SJCRH30 (cell line): ENCODE measurements at regions not wholly inside any gene's neighbourhood (a gene's known extent, or its start where the extent isn't known, plus 50 kb on each side); places are given as distances from the start of the nearest gene placed in this dataset.

Experiments used
- DNase-seq, 2 experiments: peaks; one replicate each; pipeline ENCODE4 v3.0.0-alpha.2; 2015 to 2020
- H3K27ac ChIP-seq: fragments of 250-450 bp; sonication (Bioruptor Pico); 2 replicates; pipeline ENCODE4 v1.5.1; 2020; ENCODE audit warnings: mild to moderate bottlenecking, moderate library complexity
- H3K27me3 ChIP-seq: fragments of 250-450 bp; sonication (Bioruptor Pico); 2 replicates; pipeline ENCODE4 v1.5.1; 2020; ENCODE audit warnings: mild to moderate bottlenecking, moderate library complexity
- H3K36me3 ChIP-seq: fragments of 250-450 bp; sonication (Bioruptor Pico); 2 replicates; pipeline ENCODE4 v1.5.1; 2020; ENCODE audit warnings: mild to moderate bottlenecking, moderate library complexity
- H3K4me1 ChIP-seq: fragments of 250-450 bp; sonication (Bioruptor Pico); 2 replicates; pipeline ENCODE4 v1.5.1; 2020; ENCODE audit warnings: mild to moderate bottlenecking, moderate library complexity
- H3K4me3 ChIP-seq: fragments of 250-450 bp; sonication (Bioruptor Pico); 2 replicates; pipeline ENCODE4 v1.5.1; 2020; ENCODE audit warnings: mild to moderate bottlenecking, moderate library complexity
- H3K9me3 ChIP-seq: fragments of 250-450 bp; sonication (Bioruptor Pico); replicated peaks from 2 replicates; pipeline ENCODE4 v1.5.1; 2020; ENCODE audit warnings: mild to moderate bottlenecking, moderate library complexity

GRCh38 chr2:22350621-22351020, 1034.4 kb upstream of the KLHL29 start:
- Histone ChIP-seq H3K27me3 (no peaks in the 10 kb centered on the region), H3K36me3 (no peaks in the 10 kb centered on the region), H3K4me3 (no peak overlapping the region), H3K4me1 (no peaks in the 10 kb centered on the region), H3K9me3 (no peaks in the 10 kb centered on the region), H3K27ac (no peak overlapping the region)
- no peak for DNase-seq

- no peak overlapping the region for H3K4me3 ChIP-seq
- no peaks in the 10 kb centered on the region for H3K27me3 ChIP-seq
- H3K27ac ChIP-seq, result no peak overlapping the region
- DNase-seq, result peak; percentile 55 to 81
- no peaks in the 10 kb centered on the region for H3K4me1 ChIP-seq
- no peaks in the 10 kb centered on the region for H3K9me3 ChIP-seq
- no peaks in the 10 kb centered on the region for H3K36me3 ChIP-seq
Observed at GRCh38 chr2:22355816-22356433, 1029.1 kb upstream of the KLHL29 start.

- no peaks in the 10 kb centered on the region for H3K36me3 ChIP-seq
- H3K4me3 ChIP-seq, result no peak overlapping the region
- H3K27ac ChIP-seq, result no peak overlapping the region
- H3K4me1 ChIP-seq, result no peaks in the 10 kb centered on the region
- DNase-seq, result no peak
- no peaks in the 10 kb centered on the region for H3K9me3 ChIP-seq
- 0 out of 2 replicates have a peak, but pooled peaks cover 3% of the 10 kb centered on the region for H3K27me3 ChIP-seq
Observed at GRCh38 chr2:22359071-22359672, 1025.8 kb upstream of the KLHL29 start.

- Histone ChIP-seq H3K4me3 (no peak overlapping the region), H3K36me3 (no peaks in the 10 kb centered on the region), H3K9me3 (no peaks in the 10 kb centered on the region), H3K27me3 (0 out of 2 replicates have a peak, but pooled peaks cover 3% of the 10 kb centered on the region), H3K27ac (no peak overlapping the region), H3K4me1 (no peaks in the 10 kb centered on the region)
- no peak for DNase-seq
Observed at GRCh38 chr2:22360735-22361374, 1024.1 kb upstream of the KLHL29 start.

- H3K4me1 ChIP-seq, result no peaks in the 10 kb centered on the region
- H3K27me3 ChIP-seq, result 0 out of 2 replicates have a peak, but pooled peaks cover 8% of the 10 kb centered on the region
- H3K27ac ChIP-seq, result no peak overlapping the region
- no peak overlapping the region for H3K4me3 ChIP-seq
- H3K36me3 ChIP-seq, result no peaks in the 10 kb centered on the region
- no peaks in the 10 kb centered on the region for H3K9me3 ChIP-seq
- no peak for DNase-seq
Observed at GRCh38 chr2:22361571-22361970, 1023.4 kb upstream of the KLHL29 start.

- Histone ChIP-seq H3K27ac (no peak overlapping the region), H3K27me3 (no peaks in the 10 kb centered on the region), H3K4me3 (no peak overlapping the region), H3K9me3 (no peaks in the 10 kb centered on the region), H3K4me1 (no peaks in the 10 kb centered on the region), H3K36me3 (no peaks in the 10 kb centered on the region)
- peak; percentile 15 to 39 for DNase-seq
Observed at GRCh38 chr2:22375096-22375495, 1009.9 kb upstream of the KLHL29 start.

GRCh38 chr2:22377268-22377667, 1007.7 kb upstream of the KLHL29 start:
- no peaks in the 10 kb centered on the region; the same call in 1 of the 2 replicates for H3K27me3 ChIP-seq
- H3K36me3 ChIP-seq, result no peaks in the 10 kb centered on the region
- H3K4me3 ChIP-seq, result no peak overlapping the region
- no peak overlapping the region for H3K27ac ChIP-seq
- DNase-seq, result peak in 1 of 2 experiments; percentile 9
- H3K9me3 ChIP-seq, result no peaks in the 10 kb centered on the region
- no peaks in the 10 kb centered on the region for H3K4me1 ChIP-seq

- Histone ChIP-seq H3K27ac (no peak overlapping the region), H3K27me3 (no peaks in the 10 kb centered on the region; the same call in 1 of the 2 replicates), H3K9me3 (no peaks in the 10 kb centered on the region), H3K4me3 (no peak overlapping the region), H3K4me1 (no peaks in the 10 kb centered on the region), H3K36me3 (no peaks in the 10 kb centered on the region)
- DNase-seq, result no peak
Observed at GRCh38 chr2:22382479-22383169, 1002.4 kb upstream of the KLHL29 start.

GRCh38 chr2:22397847-22398246, 987.1 kb upstream of the KLHL29 start:
- DNase-seq, result no peak
- H3K4me1 ChIP-seq, result peaks cover 3% of the 10 kb centered on the region; the same call in 1 of the 2 replicates

GRCh38 chr2:22403748-22404147, 981.2 kb upstream of the KLHL29 start:
- no peaks in the 10 kb centered on the region for H3K9me3 ChIP-seq
- no peaks in the 10 kb centered on the region for H3K36me3 ChIP-seq
- no peak for DNase-seq
- H3K4me1 ChIP-seq, result peaks cover 2% of the 10 kb centered on the region; the same call in 1 of the 2 replicates
- no peak overlapping the region for H3K4me3 ChIP-seq
- no peaks in the 10 kb centered on the region for H3K27me3 ChIP-seq
- no peak overlapping the region for H3K27ac ChIP-seq

More at GRCh38 chr2:22397847-22398246, 987.1 kb upstream of the KLHL29 start:
- H3K36me3 ChIP-seq, result no peaks in the 10 kb centered on the region
- no peaks in the 10 kb centered on the region; the same call in 1 of the 2 replicates for H3K27me3 ChIP-seq
- H3K9me3 ChIP-seq, result no peaks in the 10 kb centered on the region
- H3K27ac ChIP-seq, result no peak overlapping the region
- H3K4me3 ChIP-seq, result no peak overlapping the region

- Histone ChIP-seq H3K4me3 (no peak overlapping the region), H3K9me3 (no peaks in the 10 kb centered on the region), H3K27ac (no peak overlapping the region), H3K36me3 (no peaks in the 10 kb centered on the region), H3K27me3 (no peaks in the 10 kb centered on the region), H3K4me1 (peaks cover 2% of the 10 kb centered on the region; the same call in 1 of the 2 replicates)
- DNase-seq, result no peak
Observed at GRCh38 chr2:22406625-22407024, 978.4 kb upstream of the KLHL29 start.

GRCh38 chr2:22420076-22420475, 964.9 kb upstream of the KLHL29 start:
- H3K27me3 ChIP-seq, result no peaks in the 10 kb centered on the region
- no peaks in the 10 kb centered on the region for H3K36me3 ChIP-seq
- no peaks in the 10 kb centered on the region; the same call in 1 of the 2 replicates for H3K9me3 ChIP-seq
- no peaks in the 10 kb centered on the region for H3K4me1 ChIP-seq
- DNase-seq, result no peak
- no peak overlapping the region for H3K27ac ChIP-seq
- H3K4me3 ChIP-seq, result no peak overlapping the region

- Histone ChIP-seq H3K27ac (no peak overlapping the region), H3K36me3 (no peaks in the 10 kb centered on the region), H3K4me3 (no peak overlapping the region), H3K4me1 (no peaks in the 10 kb centered on the region), H3K27me3 (no peaks in the 10 kb centered on the region), H3K9me3 (no peaks in the 10 kb centered on the region)
- DNase-seq, result no peak
Observed at GRCh38 chr2:22442051-22442450, 942.9 kb upstream of the KLHL29 start.

- Histone ChIP-seq H3K9me3 (no peaks in the 10 kb centered on the region), H3K4me3 (no peak overlapping the region), H3K4me1 (no peaks in the 10 kb centered on the region), H3K27me3 (no peaks in the 10 kb centered on the region), H3K27ac (no peak overlapping the region), H3K36me3 (no peaks in the 10 kb centered on the region)
- DNase-seq, result no peak
Observed at GRCh38 chr2:22444281-22444680, 940.7 kb upstream of the KLHL29 start.

GRCh38 chr2:22449696-22450095, 935.3 kb upstream of the KLHL29 start:
- H3K4me1 ChIP-seq, result no peaks in the 10 kb centered on the region
- no peak overlapping the region for H3K27ac ChIP-seq
- DNase-seq, result no peak
- no peaks in the 10 kb centered on the region for H3K36me3 ChIP-seq
- H3K27me3 ChIP-seq, result no peaks in the 10 kb centered on the region
- no peaks in the 10 kb centered on the region for H3K9me3 ChIP-seq
- H3K4me3 ChIP-seq, result no peak overlapping the region
